Thoracic aorta (tissue), 2 donors: ENCODE measurements at regions not wholly inside any gene's neighbourhood (a gene's known extent, or its start where the extent isn't known, plus 50 kb on each side); places are given as distances from the start of the nearest gene placed in this dataset.

Experiments
- ATAC-seq: fragments of 150-250 bp; one replicate; pipeline ENCODE4 v1.8.0; 2017; ENCODE audit warnings: low read depth; ENCODE audit not compliant: insufficient number of reproducible peaks, low FRiP score
- DNase-seq: peaks from one replicate; pipeline ENCODE4 v3.0.0-alpha.2; 2020; ENCODE audit warnings: low spot score
- H3K27ac ChIP-seq, 2 donors: fragments of 200-600 bp; sonication (generic); 1 replicate in 1 of 2; 2 replicates in 1 of 2; pipeline ENCODE4 v1.5.1; 2016; ENCODE audit warnings: mild to moderate bottlenecking in 2 of 2, moderate library complexity in 2 of 2
- H3K27me3 ChIP-seq: fragments of 200-600 bp; sonication (generic); replicated peaks from 2 replicates; pipeline ENCODE4 v1.6.0; 2016; ENCODE audit warnings: mild to moderate bottlenecking; ENCODE audit not compliant: insufficient read depth
- H3K36me3 ChIP-seq: fragments of 200-600 bp; sonication (generic); one replicate; pipeline ENCODE4 v1.5.1; 2016
- H3K4me1 ChIP-seq, 2 donors: fragments of 200-600 bp; sonication (generic); 1 replicate in 1 of 2; 2 replicates in 1 of 2; pipeline versions ENCODE4 v1.5.1 to v1.6.0; 2016; ENCODE audit warnings: low read depth in 2 of 2, mild to moderate bottlenecking in 1 of 2; ENCODE audit not compliant: control insufficient read depth in 1 of 2
- H3K4me3 ChIP-seq: fragments of 200-600 bp; sonication (generic); 2 replicates; pipeline ENCODE4 v1.5.1; 2016; ENCODE audit warnings: mild to moderate bottlenecking
- H3K9me3 ChIP-seq: fragments of 200-600 bp; sonication (generic); 2 replicates; pipeline ENCODE4 v1.5.1; 2016
- TF ChIP-seq, protein P1 (sequence below): fragments of 200-600 bp; sonication (generic); IDR thresholded peaks from one replicate; pipeline ENCODE4 v1.5.1; 2019; ENCODE audit warnings: antibody characterized with exemption

- no peaks in the 10 kb centered on the region for H3K9me3 ChIP-seq
- ATAC-seq (no peak), DNase-seq (no peak)
- H3K36me3 ChIP-seq: no peaks in the 10 kb centered on the region
- H3K27ac ChIP-seq: no peak overlapping the region
- no peak overlapping the region for H3K4me3 ChIP-seq
- H3K27me3 ChIP-seq: no peaks in the 10 kb centered on the region
- no peaks in the 10 kb centered on the region for H3K4me1 ChIP-seq
- TF ChIP-seq, protein P1, sequence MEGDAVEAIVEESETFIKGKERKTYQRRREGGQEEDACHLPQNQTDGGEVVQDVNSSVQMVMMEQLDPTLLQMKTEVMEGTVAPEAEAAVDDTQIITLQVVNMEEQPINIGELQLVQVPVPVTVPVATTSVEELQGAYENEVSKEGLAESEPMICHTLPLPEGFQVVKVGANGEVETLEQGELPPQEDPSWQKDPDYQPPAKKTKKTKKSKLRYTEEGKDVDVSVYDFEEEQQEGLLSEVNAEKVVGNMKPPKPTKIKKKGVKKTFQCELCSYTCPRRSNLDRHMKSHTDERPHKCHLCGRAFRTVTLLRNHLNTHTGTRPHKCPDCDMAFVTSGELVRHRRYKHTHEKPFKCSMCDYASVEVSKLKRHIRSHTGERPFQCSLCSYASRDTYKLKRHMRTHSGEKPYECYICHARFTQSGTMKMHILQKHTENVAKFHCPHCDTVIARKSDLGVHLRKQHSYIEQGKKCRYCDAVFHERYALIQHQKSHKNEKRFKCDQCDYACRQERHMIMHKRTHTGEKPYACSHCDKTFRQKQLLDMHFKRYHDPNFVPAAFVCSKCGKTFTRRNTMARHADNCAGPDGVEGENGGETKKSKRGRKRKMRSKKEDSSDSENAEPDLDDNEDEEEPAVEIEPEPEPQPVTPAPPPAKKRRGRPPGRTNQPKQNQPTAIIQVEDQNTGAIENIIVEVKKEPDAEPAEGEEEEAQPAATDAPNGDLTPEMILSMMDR: no peak
Observed at GRCh38 chr3:34405159-34405558, 606.7 kb downstream of the PDCD6IP start.

GRCh38 chr3:34407281-34407680, 608.9 kb downstream of the PDCD6IP start:
- Histone ChIP-seq H3K27me3 (no peaks in the 10 kb centered on the region), H3K36me3 (no peaks in the 10 kb centered on the region), H3K4me3 (no peak overlapping the region), H3K4me1 (no peaks in the 10 kb centered on the region), H3K9me3 (no peaks in the 10 kb centered on the region), H3K27ac (no peak overlapping the region)
- DNase-seq (no peak), ATAC-seq (no peak)
- TF ChIP-seq, protein P1: no peak

GRCh38 chr3:34408088-34408487, 609.7 kb downstream of the PDCD6IP start:
- H3K27ac ChIP-seq: no peak overlapping the region
- H3K4me1 ChIP-seq: no peaks in the 10 kb centered on the region
- no peak for ATAC-seq
- H3K4me3 ChIP-seq: no peak overlapping the region
- H3K36me3 ChIP-seq: no peaks in the 10 kb centered on the region
- no peaks in the 10 kb centered on the region for H3K9me3 ChIP-seq
- TF ChIP-seq, protein P1: no peak
- H3K27me3 ChIP-seq: no peaks in the 10 kb centered on the region
- no peak for DNase-seq

DNA sequence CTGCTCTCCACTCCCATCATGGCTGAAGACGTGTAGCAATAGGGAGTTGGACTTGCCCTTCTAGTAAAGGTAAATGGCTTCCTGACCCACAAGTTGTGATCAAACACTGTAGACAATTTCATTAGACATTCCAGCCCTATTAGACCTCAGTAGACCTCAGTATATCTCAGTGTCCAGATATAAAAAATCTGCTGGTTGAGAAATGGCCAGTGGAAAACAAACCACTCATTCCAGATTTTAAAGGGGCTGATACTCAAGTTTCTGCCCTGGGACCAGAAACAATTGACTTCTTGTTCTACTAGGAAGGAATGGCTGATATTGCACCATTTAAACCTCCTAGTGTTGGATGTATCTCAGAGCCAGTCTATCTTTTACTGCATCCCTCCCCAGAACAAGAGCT, 613.2 kb downstream of the PDCD6IP start:
- DNase-seq (no peak), ATAC-seq (no peak)

DNA sequence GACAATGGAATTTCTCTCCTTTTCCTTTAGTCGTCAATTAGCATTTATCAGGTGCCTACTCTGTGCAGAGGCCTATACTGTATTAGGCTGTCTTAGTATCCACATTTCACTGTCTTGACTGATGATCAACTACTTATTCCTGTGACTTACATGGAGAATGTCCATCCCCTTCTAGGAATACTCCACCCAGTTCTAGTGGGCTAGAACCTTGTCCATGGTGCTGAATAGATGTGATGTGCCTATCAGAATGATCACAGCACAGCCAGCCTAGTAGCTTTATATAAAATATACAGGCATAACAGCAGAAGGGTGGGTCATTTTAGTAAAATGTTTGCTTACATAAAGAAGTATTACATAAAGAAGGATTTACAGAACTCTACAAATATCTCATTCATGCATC, 621.4 kb downstream of the PDCD6IP start:
- TF ChIP-seq, protein P1: no peak
- ATAC-seq (no peak), DNase-seq (no peak)
- no peak overlapping the region for H3K4me3 ChIP-seq
- H3K36me3 ChIP-seq: no peaks in the 10 kb centered on the region
- H3K4me1 ChIP-seq: no peaks in the 10 kb centered on the region
- H3K27me3 ChIP-seq: no peaks in the 10 kb centered on the region
- no peak overlapping the region for H3K27ac ChIP-seq
- no peaks in the 10 kb centered on the region for H3K9me3 ChIP-seq

More for the DNA sequence above, 613.2 kb downstream of the PDCD6IP start:
- Histone ChIP-seq H3K4me1 (no peaks in the 10 kb centered on the region), H3K27ac (no peak overlapping the region), H3K9me3 (no peaks in the 10 kb centered on the region), H3K27me3 (no peaks in the 10 kb centered on the region), H3K36me3 (no peaks in the 10 kb centered on the region), H3K4me3 (no peak overlapping the region)
- TF ChIP-seq, protein P1: no peak
